ENCODE measurements at regions not wholly inside any gene's neighbourhood (a gene's known extent, or its start where the extent isn't known, plus 50 kb on each side); places are given as distances from the start of the nearest gene placed in this dataset.

GRCh38 chr6:150651808-150652470 lies 52.3 kb downstream of the PLEKHG1 start:
- no peak overlapping the region for H3K9ac ChIP-seq (ENCODE audit: low read length)
- no peak for TF ChIP-seq EZH2phosphoT487 (IDR thresholded peaks at IDR 0.05; ENCODE audit: borderline replicate concordance, low read length)
- no peak for TF ChIP-seq EZH2 (IDR thresholded peaks at IDR 0.05; ENCODE audit: low read length, unreplicated experiment)
- no peak for TF ChIP-seq CTCF (conservative IDR thresholded peaks at IDR 0.05; ENCODE audit: low read depth, low read length)
- POLR2A ChIA-PET (ENCODE audit: unreplicated experiment), result no interaction called here
- H2AFZ ChIP-seq (ENCODE audit: low read length), result no peak overlapping the region
- no peaks in the 10 kb centered on the region for H3K36me3 ChIP-seq (ENCODE audit: low read depth, low read length)
- no peaks in the 10 kb centered on the region for H4K20me1 ChIP-seq (ENCODE audit: low read length)
- H3K4me1 ChIP-seq (ENCODE audit: insufficient read depth, low read length), result peaks cover 9% of the 10 kb centered on the region
- no peaks in the 10 kb centered on the region for H3K9me2 ChIP-seq (replicated peaks; ENCODE audit: low read length)
- no peaks in the 10 kb centered on the region for H3K9me3 ChIP-seq (ENCODE audit: low read length)
- no peaks in the 10 kb centered on the region for H3K27me3 ChIP-seq (ENCODE audit: low read length)
- CTCF ChIA-PET, result no interaction called here
- intact Hi-C loops (cut with micrococcal nuclease), result no loop called here
- DNase-seq (no peak), ATAC-seq (no peak)
- H3F3A ChIP-seq (ENCODE audit: low read length, unreplicated experiment), result no peaks in the 10 kb centered on the region
- no peak overlapping the region for H3K27ac ChIP-seq (ENCODE audit: low read length)
- H3K79me2 ChIP-seq (ENCODE audit: low read length), result no peaks in the 10 kb centered on the region
- H3K4me3 ChIP-seq (ENCODE audit: low read length), result no peak overlapping the region
- H3K4me2 ChIP-seq (ENCODE audit: low read length), result no peak overlapping the region
- no TSS peak for BruUV-seq (replicated peaks)

GRCh38 chr6:150652848-150653613 lies 53.3 kb downstream of the PLEKHG1 start:
- BruUV-seq (replicated peaks), result no TSS peak
- Histone ChIP-seq H3K27me3 (ENCODE audit: low read length) (no peaks in the 10 kb centered on the region), H3K9me3 (ENCODE audit: low read length) (no peaks in the 10 kb centered on the region), H3F3A (ENCODE audit: low read length, unreplicated experiment) (no peaks in the 10 kb centered on the region), H3K9ac (ENCODE audit: low read length) (no peak overlapping the region), H3K36me3 (ENCODE audit: low read depth, low read length) (no peaks in the 10 kb centered on the region), H3K4me1 (ENCODE audit: insufficient read depth, low read length) (peaks cover 9% of the 10 kb centered on the region), H3K4me3 (ENCODE audit: low read length) (no peak overlapping the region), H3K79me2 (ENCODE audit: low read length) (no peaks in the 10 kb centered on the region), H3K27ac (ENCODE audit: low read length) (peak overlapping the region; percentile 26), H4K20me1 (ENCODE audit: low read length) (no peaks in the 10 kb centered on the region), H2AFZ (ENCODE audit: low read length) (no peak overlapping the region), H3K4me2 (ENCODE audit: low read length) (peak overlapping the region; percentile 37; the same call in 1 of the 2 replicates), H3K9me2 (replicated peaks; ENCODE audit: low read length) (no peaks in the 10 kb centered on the region)
- intact Hi-C loops (cut with micrococcal nuclease), result no loop called here
- DNase-seq, result peak; percentile 59
- TF ChIP-seq EZH2phosphoT487 (IDR thresholded peaks at IDR 0.05; ENCODE audit: borderline replicate concordance, low read length), result no peak
- TF ChIP-seq CTCF (conservative IDR thresholded peaks at IDR 0.05; ENCODE audit: low read depth, low read length), result no peak
- TF ChIP-seq EZH2 (IDR thresholded peaks at IDR 0.05; ENCODE audit: low read length, unreplicated experiment), result no peak
- POLR2A ChIA-PET (ENCODE audit: unreplicated experiment), result no interaction called here
- CTCF ChIA-PET, result interaction anchor here (0.5 to 0.7 kb wide), 3 partner anchors 509 to 704 kb away, joined by 3 read pairs; no protein-coding TSS in a partner anchor
- ATAC-seq, result peak; percentile 55; the same call in 1 of the 2 replicates

DNA sequence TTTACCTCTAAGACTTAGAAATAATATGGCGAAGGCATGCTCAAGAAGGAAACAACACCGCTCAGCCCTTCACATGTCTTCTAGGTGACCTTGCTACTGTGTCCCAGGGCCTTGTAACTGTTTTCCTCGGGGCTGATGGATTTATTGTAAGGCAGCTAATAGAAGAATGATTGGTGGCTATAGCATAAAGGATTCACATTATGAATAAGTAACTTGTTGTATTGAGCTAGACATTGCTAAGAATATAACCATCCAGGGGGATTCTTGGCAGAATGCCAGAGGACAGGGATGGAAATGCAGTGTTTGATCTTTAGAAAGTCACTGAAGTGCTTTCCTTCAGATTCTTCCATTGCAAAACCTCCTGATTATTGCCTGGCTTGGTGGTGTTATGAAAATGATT lies 54.9 kb downstream of the PLEKHG1 start:
- Histone ChIP-seq H3K9me2 (replicated peaks; ENCODE audit: low read length) (no peaks in the 10 kb centered on the region), H3F3A (ENCODE audit: low read length, unreplicated experiment) (no peaks in the 10 kb centered on the region), H4K20me1 (ENCODE audit: low read length) (no peaks in the 10 kb centered on the region), H2AFZ (ENCODE audit: low read length) (no peak overlapping the region), H3K9me3 (ENCODE audit: low read length) (no peaks in the 10 kb centered on the region), H3K4me3 (ENCODE audit: low read length) (no peak overlapping the region), H3K4me2 (ENCODE audit: low read length) (no peak overlapping the region), H3K9ac (ENCODE audit: low read length) (no peak overlapping the region), H3K36me3 (ENCODE audit: low read depth, low read length) (no peaks in the 10 kb centered on the region), H3K27ac (ENCODE audit: low read length) (no peak overlapping the region), H3K79me2 (ENCODE audit: low read length) (no peaks in the 10 kb centered on the region), H3K4me1 (ENCODE audit: insufficient read depth, low read length) (peaks cover 9% of the 10 kb centered on the region), H3K27me3 (ENCODE audit: low read length) (no peaks in the 10 kb centered on the region)
- TF ChIP-seq EZH2 (IDR thresholded peaks at IDR 0.05; ENCODE audit: low read length, unreplicated experiment) (no peak), EZH2phosphoT487 (IDR thresholded peaks at IDR 0.05; ENCODE audit: borderline replicate concordance, low read length) (no peak), CTCF (conservative IDR thresholded peaks at IDR 0.05; ENCODE audit: low read depth, low read length) (no peak)
- no peak for DNase-seq
- no TSS peak for BruUV-seq (replicated peaks)
- POLR2A ChIA-PET (ENCODE audit: unreplicated experiment), result no interaction called here
- CTCF ChIA-PET, result no interaction called here
- ATAC-seq, result no peak
- intact Hi-C loops (cut with micrococcal nuclease), result no loop called here

Measured in PC-3 (cell line).